Colonic mucosa (tissue), 4 donors: ENCODE measurements at regions not wholly inside any gene's neighbourhood (a gene's known extent, or its start where the extent isn't known, plus 50 kb on each side); places are given as distances from the start of the nearest gene placed in this dataset.

ENCODE experiments used
- DNase-seq: peaks from one replicate; pipeline ENCODE4 v3.0.0-alpha.2; 2020
- H3K27ac ChIP-seq: fragments of 200-600 bp; one replicate; pipeline ENCODE4 v1.8.0; 2021
- H3K27me3 ChIP-seq: fragments of 200-600 bp; one replicate; pipeline ENCODE4 v1.8.0; 2021
- H3K36me3 ChIP-seq: fragments of 200-600 bp; one replicate; pipeline ENCODE4 v1.8.0; 2021
- H3K4me1 ChIP-seq: fragments of 200-600 bp; one replicate; pipeline ENCODE4 v1.8.0; 2021; ENCODE audit warnings: mild to moderate bottlenecking
- H3K4me3 ChIP-seq: fragments of 200-600 bp; one replicate; pipeline ENCODE4 v1.8.0; 2021
- H3K9ac ChIP-seq, 2 donors: one replicate each; pipeline ENCODE4 v1.7.0; 2013; ENCODE audit warnings: control low read depth in 2 of 2, low read depth in 2 of 2, low read length in 2 of 2
- H3K9me3 ChIP-seq: fragments of 200-600 bp; one replicate; pipeline ENCODE4 v1.8.0; 2021
- CTCF ChIP-seq: fragments of 200-600 bp; IDR thresholded peaks from one replicate; pipeline ENCODE4 v1.8.0; 2022; ENCODE audit warnings: antibody characterized with exemption, mild to moderate bottlenecking
- intact Hi-C: fragments of 100-400 bp; cut with DNase I; formaldehyde crosslinking; loops from one replicate; pipeline ENCODE4 v1.14.1; 2022
- donor health status: healthy.
- donor health status: DM: no; HTN: no; CAD: no.
- donor health status: DM: no; HTN: no; CAD: no.

GRCh38 chr3:33947272-33948195 lies 149.1 kb downstream of the PDCD6IP start:
- Histone ChIP-seq H3K27ac (no peak overlapping the region), H3K4me1 (no peaks in the 10 kb centered on the region), H3K9me3 (no peaks in the 10 kb centered on the region), H3K9ac (no peak overlapping the region), H3K36me3 (no peaks in the 10 kb centered on the region), H3K4me3 (no peak overlapping the region), H3K27me3 (no peaks in the 10 kb centered on the region)
- no peak for DNase-seq
- intact Hi-C loops = no loop called here
- no peak for TF ChIP-seq CTCF

GRCh38 chr3:33949074-33949473 lies 150.6 kb downstream of the PDCD6IP start:
- intact Hi-C loops = no loop called here
- TF ChIP-seq CTCF = no peak

GRCh38 chr3:33954956-33955355 lies 156.5 kb downstream of the PDCD6IP start:
- no peak for DNase-seq
- H3K9ac ChIP-seq = no peak overlapping the region

More at GRCh38 chr3:33949074-33949473, 150.6 kb downstream of the PDCD6IP start:
- Histone ChIP-seq H3K27me3 (no peaks in the 10 kb centered on the region), H3K4me3 (no peak overlapping the region), H3K27ac (no peak overlapping the region), H3K36me3 (no peaks in the 10 kb centered on the region), H3K9ac (no peak overlapping the region), H3K9me3 (no peaks in the 10 kb centered on the region), H3K4me1 (no peaks in the 10 kb centered on the region)
- no peak for DNase-seq

GRCh38 chr3:33956206-33956605 lies 157.8 kb downstream of the PDCD6IP start:
- TF ChIP-seq CTCF = no peak
- H3K9me3 ChIP-seq = no peaks in the 10 kb centered on the region
- no peaks in the 10 kb centered on the region for H3K36me3 ChIP-seq
- H3K27me3 ChIP-seq = no peaks in the 10 kb centered on the region
- no peaks in the 10 kb centered on the region for H3K4me1 ChIP-seq
- H3K4me3 ChIP-seq = no peak overlapping the region
- no peak for DNase-seq
- H3K27ac ChIP-seq = no peak overlapping the region
- intact Hi-C loops = no loop called here
- no peak overlapping the region for H3K9ac ChIP-seq

More at GRCh38 chr3:33954956-33955355, 156.5 kb downstream of the PDCD6IP start:
- no peaks in the 10 kb centered on the region for H3K4me1 ChIP-seq
- intact Hi-C loops = no loop called here
- no peak for TF ChIP-seq CTCF
- H3K36me3 ChIP-seq = no peaks in the 10 kb centered on the region
- H3K4me3 ChIP-seq = no peak overlapping the region
- H3K27ac ChIP-seq = no peak overlapping the region
- H3K27me3 ChIP-seq = no peaks in the 10 kb centered on the region
- H3K9me3 ChIP-seq = no peaks in the 10 kb centered on the region

- H3K4me1 ChIP-seq = no peaks in the 10 kb centered on the region
- intact Hi-C loops = no loop called here
- no peaks in the 10 kb centered on the region for H3K36me3 ChIP-seq
- H3K9ac ChIP-seq = no peak overlapping the region
- TF ChIP-seq CTCF = no peak
- H3K9me3 ChIP-seq = no peaks in the 10 kb centered on the region
- no peak overlapping the region for H3K27ac ChIP-seq
- no peak for DNase-seq
- H3K4me3 ChIP-seq = no peak overlapping the region
- no peaks in the 10 kb centered on the region for H3K27me3 ChIP-seq
Measured at GRCh38 chr3:33956776-33957175, 158.3 kb downstream of the PDCD6IP start.
